Uterus (tissue), 2 donors: ENCODE measurements at regions not wholly inside any gene's neighbourhood (a gene's known extent, or its start where the extent isn't known, plus 50 kb on each side); places are given as distances from the start of the nearest gene placed in this dataset.

Experiments used
- POLR2A ChIP-seq, 2 donors: fragments of 450-650 bp; IDR thresholded peaks; one replicate each; pipeline ENCODE4 v1.6.1; 2016; ENCODE audit warnings: antibody characterized with exemption in 2 of 2, mild to moderate bottlenecking in 1 of 2, moderate library complexity in 1 of 2
- TF ChIP-seq, protein P1 (sequence below), 4 experiments: fragments of 200-600 bp in 2 of 4; fragments of 450-650 bp in 2 of 4; sonication (generic) in 2 of 4; IDR thresholded peaks; one replicate each; pipeline ENCODE4 v1.5.1; 2016 to 2019; ENCODE audit warnings: antibody characterized with exemption in 4 of 4, mild to moderate bottlenecking in 2 of 4, moderate library complexity in 1 of 4

DNA sequence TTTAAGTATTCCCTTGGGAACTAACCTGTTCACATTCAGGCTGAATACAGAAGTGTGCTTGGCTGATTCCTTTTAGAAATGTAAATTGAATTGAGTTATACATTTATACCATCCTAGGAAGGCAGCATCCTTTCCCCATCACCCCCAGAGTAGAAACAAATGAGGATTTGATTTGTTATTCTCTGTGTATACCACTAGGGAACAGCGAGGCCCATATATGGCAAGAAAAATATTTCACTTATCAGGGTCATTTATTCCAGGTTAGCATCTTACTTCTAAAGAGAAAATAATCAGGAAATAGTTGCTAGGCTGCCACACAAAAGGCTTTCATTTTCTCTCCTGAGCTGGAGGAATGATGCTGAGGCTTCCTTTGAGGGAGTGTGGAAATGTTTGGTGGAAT, 516.9 kb downstream of the PIK3C3 start:
- TF ChIP-seq, protein P1, sequence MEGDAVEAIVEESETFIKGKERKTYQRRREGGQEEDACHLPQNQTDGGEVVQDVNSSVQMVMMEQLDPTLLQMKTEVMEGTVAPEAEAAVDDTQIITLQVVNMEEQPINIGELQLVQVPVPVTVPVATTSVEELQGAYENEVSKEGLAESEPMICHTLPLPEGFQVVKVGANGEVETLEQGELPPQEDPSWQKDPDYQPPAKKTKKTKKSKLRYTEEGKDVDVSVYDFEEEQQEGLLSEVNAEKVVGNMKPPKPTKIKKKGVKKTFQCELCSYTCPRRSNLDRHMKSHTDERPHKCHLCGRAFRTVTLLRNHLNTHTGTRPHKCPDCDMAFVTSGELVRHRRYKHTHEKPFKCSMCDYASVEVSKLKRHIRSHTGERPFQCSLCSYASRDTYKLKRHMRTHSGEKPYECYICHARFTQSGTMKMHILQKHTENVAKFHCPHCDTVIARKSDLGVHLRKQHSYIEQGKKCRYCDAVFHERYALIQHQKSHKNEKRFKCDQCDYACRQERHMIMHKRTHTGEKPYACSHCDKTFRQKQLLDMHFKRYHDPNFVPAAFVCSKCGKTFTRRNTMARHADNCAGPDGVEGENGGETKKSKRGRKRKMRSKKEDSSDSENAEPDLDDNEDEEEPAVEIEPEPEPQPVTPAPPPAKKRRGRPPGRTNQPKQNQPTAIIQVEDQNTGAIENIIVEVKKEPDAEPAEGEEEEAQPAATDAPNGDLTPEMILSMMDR (IDR thresholded peaks at IDR 0.05): no peak
- no peak for TF ChIP-seq POLR2A (IDR thresholded peaks at IDR 0.05)
